PC-9 (cell line): ENCODE measurements at regions not wholly inside any gene's neighbourhood (a gene's known extent, or its start where the extent isn't known, plus 50 kb on each side); places are given as distances from the start of the nearest gene placed in this dataset.

ENCODE experiments used
- BruUV-seq: library from RNA; stranded (reverse); fragments of 400-500 nt; replicated peaks from 2 replicates; lab custom pipeline; 2021; lab: Mats Ljungman, UMichigan
- CTCF ChIA-PET: fragments of 300-600 bp; sonication (Branson Sonifier 250); formaldehyde crosslinking; loops from one replicate; lab custom pipeline; 2022; ENCODE audit warnings: antibody characterized with exemption; lab: Charles Lee
- POLR2A ChIA-PET: fragments of 300-600 bp; sonication (Branson Sonifier 250); formaldehyde crosslinking; loops from one replicate; lab custom pipeline; 2022; ENCODE audit warnings: antibody characterized with exemption; ENCODE audit not compliant: unreplicated experiment; lab: Charles Lee
- DNase-seq, 2 experiments: peaks; one replicate each; pipeline versions ENCODE4 v3.0.0 to v3.0.0-alpha.2; 2015 to 2022; ENCODE audit warnings: mixed read lengths in 1 of 2
- H2AFZ ChIP-seq: fragments of 200-600 bp; sonication (generic); 2 replicates; pipeline ENCODE4 v1.8.1; 2017; ENCODE audit warnings: antibody characterized with exemption
- H3F3A ChIP-seq: fragments of 200-600 bp; sonication (generic); 2 replicates; pipeline ENCODE4 v1.8.1; 2017; ENCODE audit warnings: antibody characterized with exemption, mild to moderate bottlenecking, low read depth; ENCODE audit not compliant: insufficient read depth
- H3K27ac ChIP-seq: fragments of 200-600 bp; sonication (generic); 2 replicates; pipeline ENCODE4 v1.6.1; 2016; ENCODE audit warnings: mixed run types
- H3K27me3 ChIP-seq: fragments of 200-600 bp; sonication (generic); 2 replicates; pipeline ENCODE4 v1.6.1; 2016; ENCODE audit warnings: low read depth, mixed run types; ENCODE audit not compliant: insufficient read depth
- H3K36me3 ChIP-seq: fragments of 200-600 bp; sonication (generic); 2 replicates; pipeline ENCODE4 v1.6.1; 2016; ENCODE audit warnings: low read depth, mixed run types
- H3K4me1 ChIP-seq: fragments of 200-600 bp; sonication (generic); replicated peaks from 2 replicates; pipeline ENCODE4 v1.6.1; 2016; ENCODE audit warnings: mixed run types; ENCODE audit not compliant: insufficient read depth
- H3K4me2 ChIP-seq: fragments of 200-600 bp; sonication (generic); 2 replicates; pipeline ENCODE4 v1.6.1; 2017; ENCODE audit warnings: mixed run types
- H3K4me3 ChIP-seq: fragments of 200-600 bp; sonication (generic); 2 replicates; pipeline ENCODE4 v1.6.1; 2016; ENCODE audit warnings: mixed run types
- H3K79me2 ChIP-seq: fragments of 200-600 bp; sonication (generic); 2 replicates; pipeline ENCODE4 v1.6.1; 2017; ENCODE audit warnings: low read depth, mixed run types
- H3K9me2 ChIP-seq: fragments of 200-600 bp; sonication (generic); 2 replicates; pipeline ENCODE4 v1.8.1; 2017; ENCODE audit warnings: mild to moderate bottlenecking; ENCODE audit not compliant: insufficient read depth
- H3K9me3 ChIP-seq: fragments of 200-600 bp; sonication (generic); 2 replicates; pipeline ENCODE4 v1.8.1; 2016; ENCODE audit warnings: low read depth; ENCODE audit not compliant: insufficient read depth
- H4K20me1 ChIP-seq: fragments of 200-600 bp; sonication (generic); 2 replicates; pipeline ENCODE4 v1.8.1; 2017; ENCODE audit not compliant: insufficient read depth
- CTCF ChIP-seq: fragments of 200-600 bp; sonication (generic); conservative IDR thresholded peaks from 2 replicates; pipeline ENCODE4 v1.6.1; 2017; ENCODE audit warnings: mixed run types, antibody characterized with exemption, mild to moderate bottlenecking, moderate library complexity
- EZH2 ChIP-seq: fragments of 200-600 bp; sonication (generic); IDR thresholded peaks from 2 replicates; pipeline ENCODE4 v1.8.0; 2017; ENCODE audit warnings: antibody characterized with exemption, low read depth
- intact Hi-C: fragments of 100-400 bp; cut with micrococcal nuclease; formaldehyde crosslinking; loops from one replicate; pipeline ENCODE4 v1.10.0; 2022; ENCODE audit not compliant: unreplicated experiment

DNA sequence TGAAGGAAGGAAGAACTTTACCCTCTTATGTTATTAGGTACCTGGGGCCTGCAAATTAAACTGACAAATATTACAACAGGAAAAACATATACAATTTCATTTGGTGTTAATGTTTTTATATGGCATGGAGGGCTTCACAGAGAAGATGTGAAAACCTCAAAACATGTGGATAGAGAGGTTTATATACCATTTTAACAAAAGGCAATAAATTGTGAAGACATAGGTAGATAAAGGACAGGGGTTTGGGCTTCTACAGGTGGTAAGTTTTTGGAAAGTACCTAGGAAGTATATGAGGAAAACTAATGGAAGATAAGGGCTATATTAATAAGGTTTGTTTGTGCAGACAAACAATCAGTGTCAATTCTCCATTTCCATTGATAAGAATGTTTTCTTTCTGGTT lies 95.1 kb upstream of the ATF7IP start:
- no peak overlapping the region for H3K4me3 ChIP-seq

DNA sequence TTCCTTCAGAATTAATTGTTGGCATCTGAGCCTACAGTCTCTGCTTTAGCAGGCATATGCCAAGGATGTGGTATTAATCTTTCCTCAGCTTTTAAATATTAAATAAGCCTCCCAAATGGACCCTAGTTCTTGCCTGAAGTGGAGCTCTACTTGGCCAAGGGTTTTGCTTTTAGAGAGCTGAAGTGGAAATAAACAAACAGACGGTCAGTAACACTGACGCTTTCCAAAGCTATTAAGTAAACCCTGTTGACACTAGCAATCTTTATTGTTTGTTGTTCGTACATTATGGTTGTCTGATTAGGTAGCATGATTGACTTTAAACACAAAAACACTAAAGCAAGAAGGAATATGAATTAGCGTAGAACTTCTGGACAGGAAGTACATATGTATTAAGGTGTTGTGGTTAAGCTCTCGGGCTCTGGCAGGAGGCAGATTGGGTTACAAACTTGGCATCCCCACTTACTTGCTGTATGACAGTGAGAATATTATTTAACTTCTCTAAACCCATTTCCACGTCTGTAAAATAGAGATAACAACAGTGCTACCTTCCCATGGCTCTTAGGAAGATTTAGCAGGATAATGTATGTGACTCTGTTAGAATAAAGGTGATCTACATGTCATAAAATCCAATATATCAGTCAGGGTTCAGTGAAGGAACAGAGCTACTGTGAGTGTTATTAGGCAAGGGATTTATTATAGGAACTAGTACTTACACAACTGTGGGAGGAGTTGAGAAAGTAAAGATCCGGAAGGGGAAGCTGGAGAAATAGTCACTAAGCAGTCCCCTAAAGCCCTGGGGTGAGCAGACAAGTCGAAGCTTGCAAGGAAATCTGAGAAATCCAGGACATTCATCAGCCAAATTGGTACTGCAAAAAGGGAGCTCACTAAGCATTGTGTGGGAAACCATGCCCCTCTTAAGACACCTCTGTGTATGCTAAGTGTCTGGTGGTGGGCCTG lies 92.2 kb upstream of the ATF7IP start:
- H3K36me3 ChIP-seq, result no peaks in the 10 kb centered on the region
- H3K9me3 ChIP-seq, result peaks cover 10% of the 10 kb centered on the region
- CTCF ChIA-PET, result interaction anchor here (0.5 kb wide), 1 partner anchor 538 kb away, joined by 3 read pairs; no protein-coding TSS in a partner anchor
- no peaks in the 10 kb centered on the region for H3K79me2 ChIP-seq
- BruUV-seq, result no TSS peak
- intact Hi-C loops, result no loop called here
- no peaks in the 10 kb centered on the region for H3K9me2 ChIP-seq
- POLR2A ChIA-PET, result interaction anchor here (0.6 kb wide), 1 partner anchor 633 kb away, joined by 4 read pairs; no protein-coding TSS in a partner anchor
- no peak overlapping the region for H3K27ac ChIP-seq
- no peak overlapping the region for H3K4me2 ChIP-seq
- no peak for DNase-seq
- H3K27me3 ChIP-seq, result no peaks in the 10 kb centered on the region
- no peaks in the 10 kb centered on the region for H3K4me1 ChIP-seq
- no peak for TF ChIP-seq CTCF
- no peak for TF ChIP-seq EZH2
- H4K20me1 ChIP-seq, result no peaks in the 10 kb centered on the region
- H3F3A ChIP-seq, result no peaks in the 10 kb centered on the region
- H3K4me3 ChIP-seq, result no peak overlapping the region
- H2AFZ ChIP-seq, result no peak overlapping the region

More for the DNA sequence above, 95.1 kb upstream of the ATF7IP start:
- no peaks in the 10 kb centered on the region for H3K9me2 ChIP-seq
- H3F3A ChIP-seq, result no peaks in the 10 kb centered on the region
- CTCF ChIA-PET, result no interaction called here
- TF ChIP-seq EZH2 (no peak), CTCF (no peak)
- H4K20me1 ChIP-seq, result no peaks in the 10 kb centered on the region
- intact Hi-C loops, result no loop called here
- no peaks in the 10 kb centered on the region for H3K79me2 ChIP-seq
- POLR2A ChIA-PET, result no interaction called here
- H3K9me3 ChIP-seq, result peaks cover 10% of the 10 kb centered on the region
- no peak overlapping the region for H3K27ac ChIP-seq
- no peaks in the 10 kb centered on the region for H3K4me1 ChIP-seq
- no peak overlapping the region for H2AFZ ChIP-seq
- H3K36me3 ChIP-seq, result no peaks in the 10 kb centered on the region
- no peaks in the 10 kb centered on the region for H3K27me3 ChIP-seq
- BruUV-seq, result no TSS peak
- H3K4me2 ChIP-seq, result no peak overlapping the region
- DNase-seq, result no peak

GRCh38 chr12:14273913-14274311 lies 91.6 kb upstream of the ATF7IP start:
- H3K9me3 ChIP-seq, result peaks cover 10% of the 10 kb centered on the region
- H3K27me3 ChIP-seq, result no peaks in the 10 kb centered on the region
- intact Hi-C loops, result no loop called here
- no peaks in the 10 kb centered on the region for H3K79me2 ChIP-seq
- H3F3A ChIP-seq, result no peaks in the 10 kb centered on the region
- no peak for DNase-seq
- H3K4me1 ChIP-seq, result no peaks in the 10 kb centered on the region
- no peaks in the 10 kb centered on the region for H3K9me2 ChIP-seq
- TF ChIP-seq CTCF (no peak), EZH2 (no peak)
- POLR2A ChIA-PET, result no interaction called here
- H2AFZ ChIP-seq, result no peak overlapping the region
- H3K27ac ChIP-seq, result no peak overlapping the region
- no peak overlapping the region for H3K4me2 ChIP-seq
- BruUV-seq, result no TSS peak
- H3K36me3 ChIP-seq, result no peaks in the 10 kb centered on the region
- H3K4me3 ChIP-seq, result no peak overlapping the region
- CTCF ChIA-PET, result no interaction called here
- H4K20me1 ChIP-seq, result no peaks in the 10 kb centered on the region
